ENCODE measurements at regions not wholly inside any gene's neighbourhood (a gene's known extent, or its start where the extent isn't known, plus 50 kb on each side); places are given as distances from the start of the nearest gene placed in this dataset.

GRCh38 chr1:104768466-104768865 lies 1018.8 kb downstream of the AMY1C start:
- TF ChIP-seq CTCF (IDR thresholded peaks at IDR 0.05 in 4 of 5, conservative IDR thresholded peaks at IDR 0.05 in 1 of 5) (no peak), POLR2A (IDR thresholded peaks at IDR 0.05) (no peak)
